Transverse colon (tissue), 3 donors: ENCODE measurements at regions not wholly inside any gene's neighbourhood (a gene's known extent, or its start where the extent isn't known, plus 50 kb on each side); places are given as distances from the start of the nearest gene placed in this dataset.

Experiments used
- EP300 ChIP-seq: sonication (generic); formaldehyde crosslinking; IDR thresholded peaks from one replicate; pipeline ENCODE4 v1.6.1; 2017; ENCODE audit warnings: antibody characterized with exemption, low read depth
- POLR2A ChIP-seq: fragments of 450-650 bp; IDR thresholded peaks from one replicate; pipeline ENCODE4 v1.6.1; 2016; ENCODE audit warnings: antibody characterized with exemption, mild to moderate bottlenecking, moderate library complexity
- POLR2AphosphoS5 ChIP-seq, 3 donors: sonication (generic); formaldehyde crosslinking; IDR thresholded peaks; one replicate each; pipeline ENCODE4 v1.6.1; 2016; ENCODE audit warnings: antibody characterized with exemption in 3 of 3

GRCh38 chr15:46131876-46132275 is 497.0 kb downstream of the SQOR start:
- no peak for TF ChIP-seq EP300
- TF ChIP-seq POLR2AphosphoS5 (IDR thresholded peaks at IDR 0.05), result no peak
- TF ChIP-seq POLR2A, result no peak
